Forelimb muscle (tissue), 1 donor: ENCODE measurements at regions not wholly inside any gene's neighbourhood (a gene's known extent, or its start where the extent isn't known, plus 50 kb on each side); places are given as distances from the start of the nearest gene placed in this dataset.
"Not testable (repeated sequence)": the region's sequence is repeated elsewhere in the genome, so short reads cannot be mapped to it uniquely, and the experiment has no call there.

ENCODE experiments used
- DNase-seq: peaks from one replicate; pipeline ENCODE4 v3.0.0-alpha.2; 2013; ENCODE audit warnings: low read depth

DNA sequence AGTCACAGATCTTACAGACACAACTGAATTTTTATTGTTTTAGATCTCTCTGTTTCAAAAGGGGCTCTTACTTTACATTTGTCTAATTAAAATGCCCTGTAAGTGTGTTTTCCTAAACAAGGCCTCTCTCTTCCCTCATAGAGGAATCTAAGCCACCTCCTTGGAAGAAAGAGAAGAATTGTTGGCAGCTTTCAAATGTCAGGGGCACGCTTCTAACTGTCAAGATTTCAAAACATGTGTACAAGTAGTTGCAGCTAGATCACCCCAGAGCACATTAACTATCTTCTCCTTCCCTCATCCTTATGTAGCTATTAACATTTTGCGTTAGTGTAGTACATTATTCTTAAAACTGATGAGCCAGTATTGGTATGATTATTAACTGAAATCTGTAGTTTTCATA, 266.5 kb upstream of the BOD1L1 start:
- DNase-seq = no peak

DNA sequence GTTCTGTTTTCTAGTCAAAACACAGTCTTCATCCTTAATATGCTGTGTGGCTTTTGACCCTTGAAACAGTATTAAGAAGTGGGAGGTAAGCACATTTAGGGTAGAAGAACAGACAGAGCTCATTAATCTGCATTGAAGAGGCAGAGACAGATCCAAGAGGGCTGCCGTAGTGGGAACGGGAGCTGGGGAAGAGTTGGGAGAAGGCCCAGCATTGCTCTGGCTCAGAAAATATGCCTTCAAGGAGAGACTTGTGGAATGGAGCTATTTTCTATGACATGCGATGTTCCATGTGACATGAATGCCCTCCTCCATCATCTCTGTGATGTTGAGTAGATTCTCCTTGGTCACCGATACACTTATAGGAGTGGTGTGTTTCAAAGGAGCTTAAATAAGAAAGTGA, 273.3 kb upstream of the BOD1L1 start:
- no peak for DNase-seq

DNA sequence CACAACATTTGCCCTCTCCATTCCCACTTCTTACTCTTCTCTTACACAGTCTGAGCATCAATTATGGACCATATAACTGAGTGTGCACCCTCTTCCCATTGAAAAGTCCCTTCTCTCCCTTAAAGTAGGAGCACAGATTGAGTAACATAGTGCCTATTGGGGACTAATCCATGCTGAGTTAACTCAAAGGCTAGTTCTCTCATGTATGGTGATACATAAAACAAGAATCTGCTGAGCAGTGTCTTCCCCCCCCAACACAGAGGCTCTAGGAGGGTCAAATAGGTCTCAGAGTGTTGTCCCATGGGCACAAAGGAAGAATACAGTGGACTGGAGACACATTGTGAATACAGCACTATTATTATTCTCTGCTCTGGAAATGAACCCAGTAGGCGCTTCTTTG, 274.6 kb upstream of the BOD1L1 start:
- no peak for DNase-seq

DNA sequence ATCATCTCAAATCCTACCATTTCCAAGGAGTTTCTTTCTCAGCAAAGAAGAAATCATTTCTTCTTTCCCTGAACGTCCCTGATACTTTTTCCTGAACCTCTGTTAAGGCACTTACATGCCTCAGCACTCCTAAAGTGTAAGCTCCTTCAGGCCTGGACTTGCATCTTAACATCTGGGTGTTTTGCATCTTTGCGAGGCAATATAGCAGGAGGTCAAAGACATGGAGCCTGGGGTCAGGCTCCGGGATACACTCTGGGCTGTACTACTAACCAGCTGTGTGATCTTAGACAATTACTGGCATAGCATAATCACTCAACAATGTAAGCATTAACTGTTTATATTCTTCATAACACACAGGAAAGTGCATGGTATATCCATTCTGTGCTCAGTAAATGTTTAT, 275.5 kb upstream of the BOD1L1 start:
- DNase-seq = no peak

DNA sequence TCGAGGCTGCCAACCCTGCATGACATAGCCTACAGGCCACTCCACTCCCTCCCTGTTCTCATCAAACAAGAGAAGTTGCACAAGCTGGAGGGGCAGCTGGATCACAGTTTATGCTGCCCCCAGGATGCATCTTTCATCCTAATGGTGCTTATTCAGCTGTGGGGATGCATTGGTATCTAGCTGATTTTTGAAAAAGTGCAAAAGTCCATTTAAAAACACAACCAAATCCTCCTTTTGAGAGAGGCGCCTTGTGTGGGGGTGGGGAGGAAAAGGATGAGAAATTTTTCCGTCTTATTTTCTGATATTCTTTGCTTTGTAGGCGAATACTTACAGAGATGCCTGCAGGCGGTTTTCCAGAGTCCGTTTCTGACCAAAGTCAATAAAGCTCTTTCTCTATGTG, 276.4 kb upstream of the BOD1L1 start:
- DNase-seq = no peak

DNA sequence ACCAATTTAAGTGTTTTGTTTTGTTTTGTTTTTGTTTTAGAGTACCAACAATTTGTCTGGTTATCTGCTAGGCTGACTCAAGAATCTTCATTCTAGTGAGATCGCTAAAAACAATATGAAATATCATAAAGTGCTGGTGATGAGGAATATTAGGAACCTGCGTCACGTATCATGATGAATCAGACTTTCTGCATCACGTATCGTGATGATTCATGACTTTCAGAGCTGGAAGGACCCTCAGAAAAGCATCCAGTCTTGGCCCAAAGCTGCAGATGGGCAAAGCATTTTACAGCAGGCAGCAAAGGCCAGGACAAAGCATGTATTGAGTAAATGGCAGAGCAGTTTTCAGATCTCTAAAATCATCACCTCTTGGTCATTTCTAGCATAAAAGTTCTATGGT, 278.0 kb upstream of the BOD1L1 start:
- no peak for DNase-seq

DNA sequence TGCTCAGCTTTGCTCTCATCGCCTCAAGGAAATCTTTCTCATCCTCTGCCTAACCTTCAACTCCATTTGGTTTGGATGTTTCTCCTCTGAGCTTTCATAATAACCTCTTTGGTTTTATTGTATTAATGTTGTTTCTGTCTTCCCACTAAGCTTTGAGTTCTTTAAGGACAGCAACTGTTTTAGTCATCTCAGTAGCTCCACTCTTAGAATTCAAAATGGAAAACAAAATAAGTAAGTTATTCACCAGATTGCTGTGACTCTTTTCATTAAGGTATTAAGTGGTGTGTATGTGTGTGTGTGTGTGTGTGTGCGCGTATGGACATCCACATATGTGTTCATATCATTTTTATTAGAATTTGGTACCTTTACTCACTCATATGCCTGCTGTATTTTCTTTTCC, 279.2 kb upstream of the BOD1L1 start:
- no peak for DNase-seq

DNA sequence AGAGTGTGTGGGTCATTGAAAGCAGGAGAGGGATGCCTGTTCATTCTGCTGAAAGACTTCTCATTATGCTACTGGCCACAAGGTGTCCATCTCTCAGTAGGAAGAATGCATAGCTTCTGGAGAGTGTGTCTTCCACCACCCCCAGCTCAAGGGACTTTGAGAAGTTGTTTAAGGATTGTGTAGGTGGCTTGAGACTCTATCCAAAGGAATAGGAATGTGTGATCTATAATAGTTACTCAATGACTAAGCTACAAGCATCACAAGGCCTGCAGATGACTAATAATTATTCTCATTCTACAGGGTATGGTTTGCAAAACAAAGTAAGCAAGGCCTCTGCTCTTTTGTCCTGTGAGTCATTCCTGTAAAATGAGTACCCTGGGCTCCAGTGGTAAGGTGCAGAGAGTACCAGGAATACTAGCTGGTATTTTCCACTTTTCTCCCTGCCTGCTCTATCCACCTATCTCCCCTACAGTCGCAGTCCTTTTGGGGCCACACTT, 279.8 kb upstream of the BOD1L1 start:
- DNase-seq = no peak

DNA sequence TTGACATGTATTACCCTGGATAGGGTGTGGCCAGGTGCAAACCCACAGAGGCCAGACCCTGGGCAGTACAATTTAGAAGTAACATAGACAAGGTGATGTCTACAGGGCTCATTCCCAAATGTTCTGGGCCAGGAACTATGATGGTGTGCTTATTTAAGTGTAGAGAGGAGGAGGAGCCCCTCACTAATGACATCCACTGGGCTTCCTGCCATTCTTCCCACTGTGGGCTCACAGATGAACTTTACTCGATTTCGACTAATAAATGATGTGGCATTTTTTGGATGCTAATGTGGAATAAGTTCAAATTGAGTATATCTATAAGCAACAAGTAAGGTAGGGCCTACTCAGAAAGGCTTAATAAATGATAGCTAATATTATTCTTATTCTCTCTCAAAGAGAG, 280.9 kb upstream of the BOD1L1 start:
- DNase-seq = no peak

DNA sequence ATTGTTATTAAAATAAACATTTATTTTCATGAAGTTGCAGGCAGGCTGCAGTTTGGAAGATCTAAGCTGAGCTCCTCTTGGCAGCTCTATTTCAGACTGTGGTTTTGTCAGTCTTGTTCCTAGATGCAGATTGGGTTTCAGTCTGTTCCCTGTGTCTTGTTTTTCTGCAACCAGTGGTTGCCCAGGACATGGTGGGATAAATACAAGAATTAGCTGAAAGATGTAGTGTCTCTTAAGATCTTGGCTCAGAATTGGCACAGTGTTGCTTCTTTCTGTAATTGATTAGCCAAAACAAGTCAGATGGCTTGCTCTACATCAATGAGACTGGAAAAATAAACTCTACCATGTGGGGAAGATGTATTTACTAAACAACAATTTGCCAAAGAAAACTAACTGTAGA, 283.0 kb upstream of the BOD1L1 start:
- DNase-seq = no peak

DNA sequence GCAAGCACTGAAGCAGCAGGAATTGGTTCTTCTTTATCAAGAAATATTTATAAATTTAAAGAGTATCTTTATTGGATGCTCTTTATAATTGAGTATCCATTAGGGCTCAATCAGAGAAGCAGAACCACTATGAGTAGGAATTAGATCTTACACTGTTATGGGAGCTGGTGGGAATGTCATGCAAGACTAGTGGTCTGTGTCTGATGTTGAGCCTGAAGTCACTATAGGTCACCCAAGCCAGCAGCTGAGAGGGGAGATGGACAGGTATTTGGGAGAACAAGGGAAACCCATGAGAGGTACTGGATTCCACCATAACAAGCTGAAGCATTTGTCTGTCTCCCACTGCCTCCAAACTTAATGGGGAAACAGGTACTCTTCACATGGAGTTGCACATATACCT, 283.7 kb upstream of the BOD1L1 start:
- no peak for DNase-seq

DNA sequence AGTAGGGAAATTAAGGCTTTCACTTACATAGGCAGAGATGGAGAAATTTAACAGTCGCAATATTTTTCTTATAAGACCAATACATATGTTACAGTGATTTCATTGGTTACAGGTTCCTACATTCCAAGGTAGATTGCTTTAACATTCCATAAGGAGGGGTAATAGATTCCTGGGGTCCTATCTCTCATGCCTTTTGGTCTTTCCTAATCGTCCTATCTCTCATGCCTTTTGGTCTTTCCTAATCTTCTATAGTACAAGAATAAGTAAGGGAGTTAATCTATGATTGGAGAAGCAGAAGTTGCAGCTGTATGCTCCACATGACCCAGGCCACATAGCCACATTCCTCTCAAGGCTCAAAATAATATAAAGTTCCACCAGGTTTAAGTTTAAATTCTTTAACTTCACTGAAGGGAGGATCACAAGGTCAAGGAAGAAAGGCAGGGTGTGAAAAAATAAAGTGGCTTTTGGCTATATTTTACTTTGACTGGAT, 285.0 kb upstream of the BOD1L1 start:
- DNase-seq = no peak

DNA sequence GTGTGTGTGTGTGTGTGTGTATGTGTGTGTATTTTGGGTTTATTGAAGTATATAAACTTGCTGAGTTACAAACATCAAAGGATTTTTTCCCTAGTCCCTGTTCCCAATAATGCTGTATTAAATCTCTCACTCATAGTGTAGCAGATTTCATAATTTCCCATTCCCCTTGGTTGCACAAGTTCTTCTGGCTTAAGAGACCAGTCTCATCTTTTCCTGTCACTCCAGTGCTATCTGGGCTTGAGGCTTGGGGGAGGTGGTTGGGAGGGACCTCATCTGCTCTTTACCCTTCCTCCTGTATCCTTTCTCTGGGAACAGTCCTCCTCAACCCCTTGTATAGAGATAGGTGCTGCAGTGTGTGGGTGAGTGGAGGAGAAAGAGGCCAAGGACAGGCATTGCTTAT, 285.4 kb upstream of the BOD1L1 start:
- no peak for DNase-seq

DNA sequence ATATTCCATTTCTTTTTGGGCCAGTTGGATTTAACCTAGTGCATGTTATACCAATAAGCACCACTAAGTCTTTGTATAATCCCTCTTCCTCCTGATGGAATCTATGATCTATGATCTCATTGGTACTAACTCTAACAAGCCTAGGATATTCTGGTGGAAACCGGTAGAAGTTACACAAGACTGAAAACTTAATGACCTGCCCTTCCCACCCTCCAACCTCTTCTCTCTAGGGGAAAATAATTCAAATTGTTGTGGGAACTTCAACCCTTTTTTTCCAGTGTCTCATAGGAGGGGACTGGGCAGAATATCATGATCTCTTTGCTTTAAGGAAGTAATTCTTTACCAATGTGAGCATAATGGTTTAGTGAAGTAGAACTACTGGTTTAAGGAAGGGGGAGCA, 289.5 kb upstream of the BOD1L1 start:
- DNase-seq = no peak

DNA sequence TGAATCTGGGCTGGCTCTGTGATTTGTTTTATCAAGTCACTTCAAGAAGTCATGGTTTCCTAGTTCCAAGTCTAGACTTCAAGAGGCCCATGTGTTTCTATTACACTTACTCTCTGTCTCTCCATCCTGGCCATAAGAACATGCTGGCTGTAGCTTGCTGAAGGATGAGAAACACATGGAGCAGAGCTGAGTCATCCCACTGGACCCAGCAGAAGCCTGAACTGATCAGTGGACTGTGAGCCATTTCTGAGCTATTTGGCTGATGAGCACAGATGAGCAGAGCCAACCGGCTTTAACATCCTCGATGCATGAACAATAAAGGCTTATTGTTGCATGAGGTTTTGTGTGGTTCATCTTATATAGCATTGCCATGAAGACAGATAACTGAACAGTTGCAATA, 290.6 kb upstream of the BOD1L1 start:
- DNase-seq = peak; percentile 76

DNA sequence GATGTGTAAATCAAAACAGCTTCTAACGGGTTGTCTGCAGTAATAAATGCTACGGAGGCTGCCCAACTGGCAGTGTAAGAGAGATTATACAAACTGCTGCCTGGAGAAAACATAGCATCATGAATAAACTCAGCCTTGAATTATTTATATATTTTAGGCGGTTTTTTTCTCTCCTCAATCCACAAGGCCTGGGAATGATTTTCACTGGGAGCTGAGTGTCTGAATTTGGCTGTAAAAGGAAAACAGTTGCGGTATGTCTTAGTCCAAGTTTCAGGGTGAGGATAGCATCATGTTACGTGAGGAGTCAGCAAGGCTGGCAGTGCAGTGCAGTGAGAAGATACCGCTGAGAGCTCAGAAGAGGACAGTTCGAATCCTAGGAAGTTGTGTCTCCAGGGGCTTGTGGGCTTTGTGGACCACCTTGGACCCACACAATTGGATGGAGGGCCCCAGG, 291.5 kb upstream of the BOD1L1 start:
- peak; percentile 70 for DNase-seq

DNA sequence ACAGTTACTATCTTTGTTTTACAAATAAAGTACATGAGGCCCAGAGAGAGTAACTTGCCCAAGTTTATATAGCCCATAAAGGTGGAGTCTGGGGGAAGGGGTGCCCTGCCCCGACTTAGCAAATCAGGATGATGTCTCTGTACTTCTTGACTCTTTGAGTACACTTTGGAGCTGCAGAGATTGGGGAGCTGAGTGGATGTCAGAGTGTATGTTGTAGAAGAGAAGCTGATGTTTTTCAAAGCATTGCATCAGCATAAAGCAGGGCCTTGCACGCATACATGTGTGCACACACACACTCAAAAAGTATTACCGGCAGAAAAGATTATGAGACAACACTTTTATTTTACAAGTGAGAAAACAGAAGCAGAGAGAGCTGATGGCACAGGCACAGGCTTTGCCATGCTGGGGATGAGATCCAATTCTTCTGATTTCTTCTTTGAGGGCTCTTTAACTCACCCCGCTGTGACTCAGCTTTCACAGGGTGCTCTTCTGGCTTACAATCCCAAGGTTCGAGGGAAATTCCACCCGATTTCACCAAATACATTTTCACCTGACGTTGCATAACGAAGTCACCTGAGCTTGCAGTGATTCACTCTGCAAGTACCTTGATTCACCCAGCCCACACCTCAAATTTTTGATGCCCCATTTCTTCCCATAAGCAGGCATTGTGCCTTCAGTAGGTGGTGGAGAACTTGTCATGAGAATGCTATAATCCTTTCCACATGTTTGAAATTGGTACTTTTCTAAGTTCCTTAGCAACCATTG, 292.8 kb upstream of the BOD1L1 start:
- DNase-seq = no peak

DNA sequence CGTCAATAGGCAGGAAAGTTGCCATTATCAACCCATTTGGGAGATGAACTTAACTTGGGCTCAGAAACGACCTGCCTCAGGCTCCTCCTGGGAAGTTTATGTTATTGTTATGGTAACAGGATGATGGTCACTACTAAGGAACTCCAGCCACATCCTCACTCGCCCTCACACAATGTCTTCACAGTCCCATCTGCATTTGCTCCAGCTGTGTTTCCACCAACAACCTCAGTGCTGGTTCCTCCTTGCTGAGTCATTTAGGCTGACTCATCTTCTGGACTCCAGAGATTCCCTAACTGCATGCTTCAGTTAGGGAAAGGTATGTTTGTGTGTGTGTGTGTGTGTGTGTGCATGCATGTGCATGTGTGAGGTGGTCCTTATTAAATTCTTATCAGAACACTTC, 293.4 kb upstream of the BOD1L1 start:
- peak; percentile 83 for DNase-seq

DNA sequence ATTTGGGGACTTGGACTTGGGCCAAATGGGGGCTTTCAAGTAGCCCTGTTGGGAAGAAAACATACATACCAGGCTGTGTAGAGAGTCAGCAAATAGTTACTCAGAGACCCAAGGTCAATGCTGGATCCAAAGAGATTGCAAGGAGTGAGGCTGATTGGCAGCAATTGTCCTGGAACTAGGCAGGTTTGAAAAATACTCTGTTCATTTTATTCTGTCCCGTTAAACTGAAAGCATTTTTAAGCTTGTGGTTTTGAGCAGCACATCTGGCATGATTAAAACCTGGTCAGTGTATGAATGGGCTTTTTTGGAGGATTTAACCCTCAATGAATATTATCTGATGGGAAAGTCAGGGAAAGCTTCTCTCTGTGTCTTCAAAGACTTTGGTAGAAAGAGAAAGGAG, 294.3 kb upstream of the BOD1L1 start:
- no peak for DNase-seq

DNA sequence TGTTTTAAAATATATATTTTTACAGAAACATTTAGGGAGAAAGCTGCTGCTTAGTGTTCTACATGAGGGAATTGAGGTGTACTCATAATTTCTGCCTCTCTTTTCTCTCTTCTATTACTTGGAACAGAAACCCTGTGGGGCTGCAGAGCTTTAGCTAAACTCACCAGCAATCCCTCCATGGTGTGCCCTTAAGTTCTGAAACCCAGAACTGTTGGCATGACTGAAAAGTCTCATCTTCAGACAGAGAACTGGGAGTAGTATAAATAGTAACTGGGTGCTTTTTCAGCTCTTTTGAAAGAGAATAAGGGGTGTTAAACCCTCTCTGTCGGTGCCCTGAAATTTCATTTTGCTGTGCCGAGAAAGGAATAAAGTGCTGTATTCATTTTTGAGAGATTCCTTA, 294.9 kb upstream of the BOD1L1 start:
- no peak for DNase-seq

DNA sequence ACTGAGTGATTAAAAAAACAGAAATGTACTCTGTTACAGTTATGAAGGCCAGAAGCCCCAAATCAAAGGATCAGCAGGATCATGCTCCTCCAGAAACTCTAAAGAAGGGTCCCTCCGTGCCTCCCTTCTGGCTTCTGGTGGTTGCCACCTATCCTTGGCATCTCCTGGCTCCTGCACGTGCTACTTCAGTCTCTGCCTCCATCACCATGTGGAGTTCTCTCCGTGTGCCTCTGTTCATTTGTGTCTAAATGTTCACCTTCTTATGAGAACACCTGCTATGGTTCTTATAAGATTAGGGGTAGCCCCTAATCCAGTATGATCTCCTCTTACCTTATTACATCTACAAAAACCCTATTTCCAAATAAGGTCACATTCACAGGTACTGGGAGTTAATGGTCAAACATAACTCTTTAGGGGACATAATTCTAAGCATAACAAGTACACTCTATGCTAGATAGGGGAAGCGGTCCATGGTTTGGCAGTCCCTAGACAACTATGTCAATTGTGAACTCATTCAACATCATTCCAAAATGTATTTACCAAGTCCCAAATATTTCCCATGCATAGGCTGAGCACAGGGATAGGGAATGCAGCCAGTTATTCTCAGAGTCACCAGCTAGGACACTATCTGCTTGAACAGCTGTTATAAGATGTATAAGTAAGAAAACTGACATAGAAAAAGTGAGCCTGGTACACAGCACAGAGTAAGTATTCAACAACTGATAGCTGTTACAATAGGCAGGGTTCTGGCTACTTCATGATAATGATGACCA, 295.5 kb upstream of the BOD1L1 start:
- no peak for DNase-seq

DNA sequence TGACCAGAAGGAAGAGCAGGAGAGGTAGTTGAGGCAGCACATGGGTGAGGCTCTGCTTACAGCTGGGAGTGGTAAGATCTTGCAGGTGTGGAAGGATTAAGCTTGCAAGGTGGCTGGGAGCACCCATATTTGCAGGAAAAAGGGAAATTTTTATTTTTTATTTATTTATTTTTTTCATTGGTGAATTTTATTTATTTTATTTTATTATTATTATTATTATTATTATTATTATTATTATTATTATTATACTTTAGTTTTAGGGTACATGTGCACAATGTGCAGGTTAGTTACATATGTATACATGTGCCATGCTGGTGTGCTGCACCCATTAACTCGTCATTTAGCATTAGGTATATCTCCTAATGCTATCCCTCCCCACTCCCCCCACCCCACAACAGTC, 297.4 kb upstream of the BOD1L1 start:
- DNase-seq = not testable (repeated sequence)

DNA sequence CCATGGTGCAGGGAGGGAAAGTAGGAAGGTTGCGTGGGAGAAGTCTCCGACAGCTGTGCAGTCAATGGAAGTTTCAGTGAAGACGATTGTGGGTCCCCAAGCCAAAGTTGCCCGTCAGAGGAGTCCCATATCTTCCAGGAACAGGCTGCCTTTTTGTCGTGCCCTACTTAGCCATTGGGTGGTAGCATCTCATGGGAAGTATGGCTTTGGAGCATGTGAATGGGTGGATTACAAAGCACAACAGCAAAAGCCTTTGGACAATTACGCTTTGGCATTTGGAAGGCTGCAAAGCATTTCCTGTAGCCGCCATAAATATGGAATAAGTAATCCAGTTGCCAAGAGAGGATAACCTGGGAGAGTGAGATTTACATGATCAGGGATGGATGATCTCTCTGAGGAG, 300.7 kb upstream of the BOD1L1 start:
- no peak for DNase-seq
